MG63 (cell line): ENCODE measurements at regions not wholly inside any gene's neighbourhood (a gene's known extent, or its start where the extent isn't known, plus 50 kb on each side); places are given as distances from the start of the nearest gene placed in this dataset.
"Not testable (repeated sequence)": the region's sequence is repeated elsewhere in the genome, so short reads cannot be mapped to it uniquely, and the experiment has no call there.

Source experiments
- DNase-seq: peaks from one replicate; pipeline ENCODE4 v3.0.0-alpha.2; 2020
- H3K27me3 ChIP-seq: fragments of 250-450 bp; sonication (Bioruptor Pico); 2 replicates; pipeline ENCODE4 v1.5.1; 2020; ENCODE audit warnings: mild to moderate bottlenecking, moderate library complexity
- H3K36me3 ChIP-seq: fragments of 250-450 bp; sonication (Bioruptor Pico); 2 replicates; pipeline ENCODE4 v1.5.1; 2020; ENCODE audit warnings: mild to moderate bottlenecking, moderate library complexity
- H3K4me3 ChIP-seq: fragments of 250-450 bp; sonication (Bioruptor Pico); 2 replicates; pipeline ENCODE4 v1.5.1; 2020; ENCODE audit warnings: mild to moderate bottlenecking, moderate library complexity
- H3K9me3 ChIP-seq: fragments of 250-450 bp; sonication (Bioruptor Pico); 2 replicates; pipeline ENCODE4 v1.5.1; 2020; ENCODE audit warnings: mild to moderate bottlenecking, moderate library complexity

- DNase-seq: no peak
- Histone ChIP-seq H3K36me3 (no peaks in the 10 kb centered on the region), H3K4me3 (no peak overlapping the region), H3K27me3 (no peaks in the 10 kb centered on the region), H3K9me3 (no peaks in the 10 kb centered on the region)
These were observed 282.6 kb downstream of the CPS1 start for GRCh38 chr2:210839034-210839433.

GRCh38 chr2:210839450-210839849 lies 283.1 kb downstream of the CPS1 start:
- no peak for DNase-seq
- Histone ChIP-seq H3K9me3 (no peaks in the 10 kb centered on the region), H3K27me3 (no peaks in the 10 kb centered on the region), H3K36me3 (no peaks in the 10 kb centered on the region), H3K4me3 (no peak overlapping the region)

GRCh38 chr2:210842896-210843295 lies 286.5 kb downstream of the CPS1 start:
- no peaks in the 10 kb centered on the region for H3K36me3 ChIP-seq
- DNase-seq: no peak
- no peak overlapping the region for H3K4me3 ChIP-seq
- H3K27me3 ChIP-seq: no peaks in the 10 kb centered on the region
- no peaks in the 10 kb centered on the region for H3K9me3 ChIP-seq

- Histone ChIP-seq H3K27me3 (no peaks in the 10 kb centered on the region), H3K4me3 (no peak overlapping the region), H3K36me3 (no peaks in the 10 kb centered on the region), H3K9me3 (no peaks in the 10 kb centered on the region)
- DNase-seq: no peak
These were observed 287.6 kb downstream of the CPS1 start for GRCh38 chr2:210844016-210844415.

GRCh38 chr2:210859314-210859713 lies 302.9 kb downstream of the CPS1 start:
- H3K27me3 ChIP-seq: no peaks in the 10 kb centered on the region
- no peaks in the 10 kb centered on the region for H3K9me3 ChIP-seq
- H3K4me3 ChIP-seq: no peak overlapping the region
- no peak for DNase-seq
- no peaks in the 10 kb centered on the region for H3K36me3 ChIP-seq

GRCh38 chr2:210860276-210860675 lies 303.9 kb downstream of the CPS1 start:
- no peak overlapping the region for H3K4me3 ChIP-seq
- no peak for DNase-seq
- no peaks in the 10 kb centered on the region for H3K27me3 ChIP-seq
- no peaks in the 10 kb centered on the region for H3K9me3 ChIP-seq
- no peaks in the 10 kb centered on the region for H3K36me3 ChIP-seq

- H3K4me3 ChIP-seq: no peak overlapping the region
- DNase-seq: no peak
- H3K9me3 ChIP-seq: no peaks in the 10 kb centered on the region
- H3K36me3 ChIP-seq: no peaks in the 10 kb centered on the region
- H3K27me3 ChIP-seq: no peaks in the 10 kb centered on the region
These were observed 304.8 kb downstream of the CPS1 start for GRCh38 chr2:210861038-210861665.

- DNase-seq: no peak
- no peak overlapping the region for H3K4me3 ChIP-seq
- H3K9me3 ChIP-seq: no peaks in the 10 kb centered on the region
- H3K27me3 ChIP-seq: no peaks in the 10 kb centered on the region
- H3K36me3 ChIP-seq: no peaks in the 10 kb centered on the region
These were observed 306.1 kb downstream of the CPS1 start for GRCh38 chr2:210862283-210863065.

GRCh38 chr2:210863283-210863682 lies 306.9 kb downstream of the CPS1 start:
- Histone ChIP-seq H3K27me3 (no peaks in the 10 kb centered on the region), H3K9me3 (no peaks in the 10 kb centered on the region), H3K4me3 (no peak overlapping the region), H3K36me3 (no peaks in the 10 kb centered on the region)
- DNase-seq: no peak

GRCh38 chr2:210871566-210871965 lies 315.2 kb downstream of the CPS1 start:
- H3K4me3 ChIP-seq, DNase-seq, H3K9me3 ChIP-seq, H3K27me3 ChIP-seq, H3K36me3 ChIP-seq: not testable (repeated sequence)

- Histone ChIP-seq H3K36me3 (no peaks in the 10 kb centered on the region), H3K9me3 (no peaks in the 10 kb centered on the region), H3K4me3 (no peak overlapping the region), H3K27me3 (no peaks in the 10 kb centered on the region)
- no peak for DNase-seq
These were observed 317.2 kb downstream of the CPS1 start for GRCh38 chr2:210873631-210874030.

GRCh38 chr2:210884227-210884626 lies 327.8 kb downstream of the CPS1 start:
- H3K9me3 ChIP-seq: no peaks in the 10 kb centered on the region
- no peak for DNase-seq
- no peaks in the 10 kb centered on the region for H3K36me3 ChIP-seq
- no peak overlapping the region for H3K4me3 ChIP-seq
- no peaks in the 10 kb centered on the region for H3K27me3 ChIP-seq

- no peak overlapping the region for H3K4me3 ChIP-seq
- H3K9me3 ChIP-seq: no peaks in the 10 kb centered on the region
- no peak for DNase-seq
- no peaks in the 10 kb centered on the region for H3K27me3 ChIP-seq
- H3K36me3 ChIP-seq: no peaks in the 10 kb centered on the region
These were observed 331.6 kb downstream of the CPS1 start for GRCh38 chr2:210888035-210888434.

GRCh38 chr2:210895132-210895531 lies 338.7 kb downstream of the CPS1 start:
- Histone ChIP-seq H3K9me3 (no peaks in the 10 kb centered on the region), H3K4me3 (no peak overlapping the region), H3K27me3 (no peaks in the 10 kb centered on the region), H3K36me3 (no peaks in the 10 kb centered on the region)
- DNase-seq: no peak

GRCh38 chr2:210899131-210899530 lies 342.7 kb downstream of the CPS1 start:
- Histone ChIP-seq H3K27me3 (no peaks in the 10 kb centered on the region), H3K9me3 (no peaks in the 10 kb centered on the region), H3K36me3 (no peaks in the 10 kb centered on the region), H3K4me3 (no peak overlapping the region)
- no peak for DNase-seq

- no peaks in the 10 kb centered on the region for H3K36me3 ChIP-seq
- no peaks in the 10 kb centered on the region for H3K9me3 ChIP-seq
- no peaks in the 10 kb centered on the region for H3K27me3 ChIP-seq
- H3K4me3 ChIP-seq: no peak overlapping the region
- DNase-seq: no peak
These were observed 344.9 kb downstream of the CPS1 start for GRCh38 chr2:210901326-210901725.

GRCh38 chr2:210912779-210913178 lies 356.4 kb downstream of the CPS1 start:
- Histone ChIP-seq H3K27me3 (no peaks in the 10 kb centered on the region), H3K36me3 (no peaks in the 10 kb centered on the region), H3K9me3 (peaks cover 4% of the 10 kb centered on the region; the same call in 1 of the 2 replicates), H3K4me3 (no peak overlapping the region)
- DNase-seq: no peak

- H3K36me3 ChIP-seq: no peaks in the 10 kb centered on the region
- H3K27me3 ChIP-seq: no peaks in the 10 kb centered on the region
- no peak for DNase-seq
- H3K4me3 ChIP-seq: no peak overlapping the region
- peaks cover 4% of the 10 kb centered on the region; the same call in 1 of the 2 replicates for H3K9me3 ChIP-seq
These were observed 357.1 kb downstream of the CPS1 start for GRCh38 chr2:210913461-210913860.
